Smooth muscle cell (in vitro differentiated cells): ENCODE measurements at regions not wholly inside any gene's neighbourhood (a gene's known extent, or its start where the extent isn't known, plus 50 kb on each side); places are given as distances from the start of the nearest gene placed in this dataset.
"Not testable (repeated sequence)": the region's sequence is repeated elsewhere in the genome, so short reads cannot be mapped to it uniquely, and the experiment has no call there.

Experiments
- DNase-seq: peaks from one replicate; lab custom pipeline; 2025; ENCODE audit not compliant: unreplicated experiment; lab: John Stamatoyannopoulos, UW
- H2AFZ ChIP-seq: fragments of 200-600 bp; sonication (generic); 2 replicates; pipeline ENCODE4 v1.6.0; 2016; ENCODE audit warnings: antibody characterized with exemption, low read depth, mild to moderate bottlenecking
- H3F3A ChIP-seq: fragments of 200-600 bp; sonication (generic); 2 replicates; pipeline ENCODE4 v1.6.0; 2017; ENCODE audit warnings: antibody characterized with exemption, low read depth
- H3K27ac ChIP-seq: fragments of 200-600 bp; sonication (generic); 2 replicates; pipeline ENCODE4 v1.5.1; 2016; ENCODE audit warnings: low read depth, mild to moderate bottlenecking
- H3K27me3 ChIP-seq: fragments of 200-600 bp; sonication (generic); 2 replicates; pipeline ENCODE4 v1.6.1; 2016; ENCODE audit warnings: low read depth, mild to moderate bottlenecking
- H3K36me3 ChIP-seq: fragments of 200-600 bp; sonication (generic); 2 replicates; pipeline ENCODE4 v1.5.1; 2016; ENCODE audit warnings: low read depth
- H3K4me1 ChIP-seq: fragments of 200-600 bp; sonication (generic); 2 replicates; pipeline ENCODE4 v1.5.1; 2016; ENCODE audit warnings: low read depth
- H3K4me2 ChIP-seq: fragments of 200-600 bp; sonication (generic); 2 replicates; pipeline ENCODE4 v1.6.0; 2016; ENCODE audit warnings: mild to moderate bottlenecking
- H3K4me3 ChIP-seq: fragments of 200-600 bp; sonication (generic); 2 replicates; pipeline ENCODE4 v1.5.1; 2016; ENCODE audit warnings: mild to moderate bottlenecking
- H3K79me2 ChIP-seq: fragments of 200-600 bp; sonication (generic); 2 replicates; pipeline ENCODE4 v1.6.0; 2016; ENCODE audit warnings: low read depth, mild to moderate bottlenecking
- H3K9ac ChIP-seq: fragments of 200-600 bp; sonication (generic); 2 replicates; pipeline ENCODE4 v1.6.0; 2016; ENCODE audit warnings: low read depth
- H3K9me3 ChIP-seq: fragments of 200-600 bp; sonication (generic); replicated peaks from 2 replicates; pipeline ENCODE4 v1.5.1; 2016; ENCODE audit warnings: low read depth
- H4K20me1 ChIP-seq: fragments of 200-600 bp; sonication (generic); 2 replicates; pipeline ENCODE4 v1.6.0; 2016; ENCODE audit warnings: low read depth
- WGBS: methylation state at CpG from one replicate; pipeline ENCODE4 v1.1.7; 2016; ENCODE audit warnings: low lambda C conversion rate; 5-methylcytosine and 5-hydroxymethylcytosine counted together
- TF ChIP-seq, protein P1 (sequence below): fragments of 200-600 bp; sonication (generic); IDR thresholded peaks from 2 replicates; pipeline ENCODE4 v1.5.1; 2017; ENCODE audit warnings: borderline replicate concordance, mild to moderate bottlenecking, antibody characterized with exemption; ENCODE audit not compliant: insufficient read depth, poor library complexity, severe bottlenecking

DNA sequence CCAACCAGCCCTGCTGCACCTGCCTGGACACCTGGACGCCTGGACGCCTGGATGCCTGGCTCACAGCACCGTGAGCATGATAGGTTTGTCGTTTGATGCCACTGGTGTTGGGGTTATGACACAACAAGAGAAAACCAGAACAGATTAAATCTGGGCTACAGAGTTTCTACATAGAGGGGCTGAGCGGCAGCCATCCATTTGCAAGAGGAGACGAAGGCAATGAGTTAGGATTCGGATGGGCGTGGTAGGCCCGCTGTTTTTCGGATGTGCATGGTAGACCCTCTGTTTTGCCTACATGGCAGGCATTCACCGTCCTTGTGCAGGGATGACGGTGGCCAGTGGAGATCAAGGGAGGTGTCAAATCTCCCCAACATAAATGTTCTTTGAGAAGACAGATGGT, 121.5 kb upstream of the RNF32 start:
- no peaks in the 10 kb centered on the region for H3F3A ChIP-seq
- H3K9me3 ChIP-seq, result no peaks in the 10 kb centered on the region
- WGBS, result 92% methylated on average over 11 of the region's 12 CpGs
- no peaks in the 10 kb centered on the region for H3K36me3 ChIP-seq
- no peak for DNase-seq
- no peak overlapping the region for H2AFZ ChIP-seq
- no peaks in the 10 kb centered on the region for H4K20me1 ChIP-seq
- no peak overlapping the region for H3K9ac ChIP-seq
- no peak overlapping the region for H3K27ac ChIP-seq
- no peak overlapping the region for H3K4me2 ChIP-seq
- no peak overlapping the region for H3K4me3 ChIP-seq
- TF ChIP-seq, protein P1, sequence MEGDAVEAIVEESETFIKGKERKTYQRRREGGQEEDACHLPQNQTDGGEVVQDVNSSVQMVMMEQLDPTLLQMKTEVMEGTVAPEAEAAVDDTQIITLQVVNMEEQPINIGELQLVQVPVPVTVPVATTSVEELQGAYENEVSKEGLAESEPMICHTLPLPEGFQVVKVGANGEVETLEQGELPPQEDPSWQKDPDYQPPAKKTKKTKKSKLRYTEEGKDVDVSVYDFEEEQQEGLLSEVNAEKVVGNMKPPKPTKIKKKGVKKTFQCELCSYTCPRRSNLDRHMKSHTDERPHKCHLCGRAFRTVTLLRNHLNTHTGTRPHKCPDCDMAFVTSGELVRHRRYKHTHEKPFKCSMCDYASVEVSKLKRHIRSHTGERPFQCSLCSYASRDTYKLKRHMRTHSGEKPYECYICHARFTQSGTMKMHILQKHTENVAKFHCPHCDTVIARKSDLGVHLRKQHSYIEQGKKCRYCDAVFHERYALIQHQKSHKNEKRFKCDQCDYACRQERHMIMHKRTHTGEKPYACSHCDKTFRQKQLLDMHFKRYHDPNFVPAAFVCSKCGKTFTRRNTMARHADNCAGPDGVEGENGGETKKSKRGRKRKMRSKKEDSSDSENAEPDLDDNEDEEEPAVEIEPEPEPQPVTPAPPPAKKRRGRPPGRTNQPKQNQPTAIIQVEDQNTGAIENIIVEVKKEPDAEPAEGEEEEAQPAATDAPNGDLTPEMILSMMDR, result no peak
- H3K79me2 ChIP-seq, result no peaks in the 10 kb centered on the region
- H3K27me3 ChIP-seq, result no peaks in the 10 kb centered on the region
- no peaks in the 10 kb centered on the region for H3K4me1 ChIP-seq

DNA sequence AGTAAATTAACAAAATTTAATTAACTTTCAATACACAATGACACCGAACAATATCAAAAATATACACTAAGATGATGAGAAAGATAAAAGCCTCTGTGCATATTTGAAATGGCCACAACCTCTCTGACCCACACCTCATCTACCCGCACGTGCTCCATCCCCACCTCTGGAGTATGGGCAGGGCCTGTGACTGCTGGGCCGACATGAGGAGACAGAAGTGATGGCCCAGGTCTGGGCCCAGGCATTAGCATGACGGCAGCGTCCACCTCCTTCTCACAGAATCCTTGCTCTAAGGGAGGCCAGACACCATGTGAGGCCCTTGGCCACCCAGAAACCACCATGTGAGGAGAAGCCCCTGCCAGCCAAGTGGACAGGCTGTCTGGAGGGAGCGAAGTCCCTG, 122.1 kb upstream of the RNF32 start:
- DNase-seq, result no peak
- H3K9ac ChIP-seq, result no peak overlapping the region
- 89% methylated on average over 7 of the region's 7 CpGs for WGBS
- no peak overlapping the region for H3K4me2 ChIP-seq
- H3K36me3 ChIP-seq, result no peaks in the 10 kb centered on the region
- H3K4me1 ChIP-seq, result no peaks in the 10 kb centered on the region
- no peak overlapping the region for H2AFZ ChIP-seq
- H3K27me3 ChIP-seq, result no peaks in the 10 kb centered on the region
- H3K4me3 ChIP-seq, result no peak overlapping the region
- TF ChIP-seq, protein P1, result no peak
- H4K20me1 ChIP-seq, result no peaks in the 10 kb centered on the region
- no peaks in the 10 kb centered on the region for H3K9me3 ChIP-seq
- H3K27ac ChIP-seq, result no peak overlapping the region
- no peaks in the 10 kb centered on the region for H3K79me2 ChIP-seq
- H3F3A ChIP-seq, result no peaks in the 10 kb centered on the region

DNA sequence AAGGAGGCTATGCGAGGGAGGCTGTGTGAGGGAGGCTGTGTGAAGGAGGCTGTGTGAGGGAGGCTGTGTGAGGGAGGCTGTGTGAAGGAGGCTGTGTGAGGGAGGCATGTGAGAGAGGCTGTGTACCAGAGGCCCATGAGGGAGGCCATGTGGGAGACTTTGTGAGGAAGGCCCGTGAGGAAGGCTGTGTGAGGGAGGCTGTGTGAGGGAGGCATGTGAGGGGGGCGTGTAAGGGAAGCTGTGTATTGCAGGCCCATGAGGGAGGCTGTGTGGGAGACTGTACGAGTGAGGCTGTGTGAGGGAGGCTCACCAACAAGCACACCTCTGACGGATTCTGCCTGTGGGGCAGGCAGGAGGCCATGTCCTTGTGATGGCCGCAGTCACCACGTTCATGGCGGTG, 122.7 kb upstream of the RNF32 start:
- DNase-seq, H3K36me3 ChIP-seq: not testable (repeated sequence)

DNA sequence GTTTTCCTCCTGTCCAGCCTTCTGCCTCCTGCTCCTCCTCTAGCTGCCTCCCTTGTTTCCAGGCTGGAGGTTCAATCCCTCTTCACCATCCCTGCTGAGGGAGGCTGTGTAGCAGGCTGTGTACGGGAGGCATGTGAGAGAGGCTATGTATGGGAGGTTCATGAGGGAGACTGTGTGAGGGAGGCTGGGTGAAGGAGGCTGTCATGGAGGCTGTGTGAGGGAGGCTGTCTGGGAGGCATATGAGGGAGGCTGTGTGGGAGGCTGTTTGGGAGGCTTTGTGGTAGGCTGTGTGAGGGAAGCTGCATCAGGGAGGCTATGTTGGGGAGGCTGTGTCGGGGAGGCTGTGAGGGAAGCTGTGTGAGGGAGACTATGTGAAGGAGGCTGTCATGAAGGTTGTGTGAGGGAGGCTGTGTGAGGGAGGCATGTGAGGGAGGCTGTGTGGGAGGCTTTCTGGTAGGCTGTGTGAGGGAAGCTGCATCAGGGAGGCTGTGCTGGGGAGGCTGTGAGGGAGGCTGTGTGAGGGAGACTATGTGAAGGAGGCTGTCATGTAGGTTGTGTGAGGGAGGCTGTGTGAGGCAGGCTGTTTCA, 123.7 kb upstream of the RNF32 start:
- H3F3A ChIP-seq, result no peaks in the 10 kb centered on the region

More for the DNA sequence above, 122.7 kb upstream of the RNF32 start:
- H3K4me2 ChIP-seq, H3F3A ChIP-seq, H3K4me3 ChIP-seq, H3K4me1 ChIP-seq, H3K9ac ChIP-seq, H3K79me2 ChIP-seq, H3K27me3 ChIP-seq, H3K9me3 ChIP-seq, H3K27ac ChIP-seq, H4K20me1 ChIP-seq, H2AFZ ChIP-seq: not testable (repeated sequence)
- 66% methylated on average over 6 of the region's 8 CpGs for WGBS

More for the DNA sequence above, 123.7 kb upstream of the RNF32 start:
- Histone ChIP-seq H4K20me1 (no peaks in the 10 kb centered on the region), H3K9me3 (no peaks in the 10 kb centered on the region), H3K9ac (no peak overlapping the region), H3K27me3 (no peaks in the 10 kb centered on the region), H3K27ac (no peak overlapping the region), H2AFZ (no peak overlapping the region), H3K4me1 (no peaks in the 10 kb centered on the region), H3K79me2 (no peaks in the 10 kb centered on the region), H3K36me3 (no peaks in the 10 kb centered on the region), H3K4me3 (peak overlapping the region; percentile 23), H3K4me2 (no peak overlapping the region)
- TF ChIP-seq, protein P1, result no peak
- no peak for DNase-seq
- WGBS, result 97% methylated on average over 2 of the region's 2 CpGs
